ENCODE measurements at regions not wholly inside any gene's neighbourhood (a gene's known extent, or its start where the extent isn't known, plus 50 kb on each side); places are given as distances from the start of the nearest gene placed in this dataset.
"Not testable (repeated sequence)": the region's sequence is repeated elsewhere in the genome, so short reads cannot be mapped to it uniquely, and the experiment has no call there.

GRCh38 chr2:83860320-83860719 lies 598.8 kb downstream of the SUCLG1 start:
- DNase-seq = no peak

GRCh38 chr2:83859553-83859952 lies 599.5 kb downstream of the SUCLG1 start:
- DNase-seq = no peak

- no peak for DNase-seq
These were observed 608.0 kb downstream of the SUCLG1 start for GRCh38 chr2:83851066-83851465.

GRCh38 chr2:83850071-83850725 lies 608.9 kb downstream of the SUCLG1 start:
- DNase-seq = no peak

- DNase-seq = no peak
These were observed 614.6 kb downstream of the SUCLG1 start for GRCh38 chr2:83844490-83844889.

GRCh38 chr2:83842421-83842820 lies 616.7 kb downstream of the SUCLG1 start:
- DNase-seq = no peak

- no peak for DNase-seq
These were observed 621.3 kb downstream of the SUCLG1 start for GRCh38 chr2:83837823-83838222.

DNA sequence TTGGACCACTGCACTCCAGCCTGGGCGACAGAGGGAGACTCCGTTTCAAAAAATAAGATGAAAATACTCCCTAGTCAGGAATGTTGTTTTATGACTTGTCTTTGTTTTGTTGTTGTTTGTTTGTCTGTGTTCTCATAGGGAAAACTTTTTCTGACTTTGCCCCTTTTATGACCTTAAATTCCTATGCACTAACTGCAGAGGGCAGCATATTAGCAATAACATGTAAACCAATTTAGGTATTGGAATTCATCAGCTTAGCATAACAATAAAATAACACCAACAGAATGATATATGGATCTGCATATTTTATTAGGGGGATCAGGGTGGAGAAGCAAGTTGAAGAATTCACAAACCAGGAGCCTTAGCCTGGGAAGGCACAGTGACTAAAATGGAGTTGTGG lies 631.5 kb downstream of the SUCLG1 start:
- DNase-seq = no peak

GRCh38 chr2:83826577-83826976 lies 632.5 kb downstream of the SUCLG1 start:
- no peak for DNase-seq

DNA sequence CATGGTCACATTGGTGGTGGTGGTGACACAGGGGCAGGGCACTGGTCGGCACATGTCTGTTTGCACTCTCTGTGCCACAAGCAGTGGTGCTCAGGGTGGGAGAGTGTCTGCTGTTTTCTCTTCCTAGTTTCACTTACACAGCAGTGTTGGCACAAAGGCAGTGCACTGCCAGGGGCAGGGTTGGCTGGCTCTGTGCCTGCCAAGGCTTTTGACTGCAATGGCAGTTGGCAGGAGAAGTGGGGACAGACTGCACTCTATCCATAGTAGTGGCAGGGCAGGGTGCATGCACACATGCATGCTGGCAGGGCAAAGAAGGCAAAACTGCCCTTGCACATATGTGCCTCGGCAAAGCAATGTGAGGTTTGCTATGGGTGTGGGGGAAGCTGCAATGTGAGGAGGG lies 635.9 kb downstream of the SUCLG1 start:
- no peak for DNase-seq

DNA sequence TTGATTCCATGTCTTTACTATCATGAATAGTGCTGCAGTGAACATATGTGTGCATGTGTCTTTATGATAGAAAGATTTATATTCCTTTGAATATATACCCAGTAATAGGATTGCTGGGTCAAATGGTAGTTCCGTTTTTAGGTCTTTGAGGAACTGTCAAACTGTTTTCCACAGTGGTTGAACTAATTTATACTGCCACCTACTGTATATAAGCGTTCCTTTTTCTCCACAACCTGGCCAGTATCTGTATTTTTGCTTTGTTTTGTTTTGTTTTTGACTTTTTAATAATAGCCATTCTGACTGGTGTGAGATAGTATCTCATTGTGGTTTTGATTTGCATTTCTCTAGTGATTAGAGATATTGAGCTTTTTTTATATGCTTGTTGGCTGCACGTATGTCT lies 641.6 kb downstream of the SUCLG1 start:
- DNase-seq = no peak

- no peak for DNase-seq
These were observed 650.2 kb downstream of the SUCLG1 start for GRCh38 chr2:83808878-83809277.

- DNase-seq = no peak
These were observed 656.5 kb downstream of the SUCLG1 start for GRCh38 chr2:83802604-83803003.

DNA sequence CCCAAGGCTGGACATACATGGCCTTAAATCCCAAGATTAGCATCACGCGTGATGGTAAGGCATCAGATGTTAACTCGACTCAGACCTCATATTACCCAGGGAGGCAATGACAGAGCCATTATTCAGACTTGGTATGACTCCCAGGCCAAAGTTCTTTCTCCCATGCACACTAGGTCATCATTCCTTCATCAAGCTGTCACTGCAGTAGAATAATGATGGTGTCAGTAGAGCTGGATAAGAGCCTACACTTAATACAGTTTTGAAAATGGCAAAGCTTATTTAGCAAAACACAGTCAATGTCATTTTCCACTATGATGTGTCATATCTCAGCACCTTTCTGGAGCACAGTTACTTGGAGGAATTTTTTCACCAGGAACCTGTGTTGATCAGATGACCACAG lies 663.3 kb downstream of the SUCLG1 start:
- DNase-seq = no peak

DNA sequence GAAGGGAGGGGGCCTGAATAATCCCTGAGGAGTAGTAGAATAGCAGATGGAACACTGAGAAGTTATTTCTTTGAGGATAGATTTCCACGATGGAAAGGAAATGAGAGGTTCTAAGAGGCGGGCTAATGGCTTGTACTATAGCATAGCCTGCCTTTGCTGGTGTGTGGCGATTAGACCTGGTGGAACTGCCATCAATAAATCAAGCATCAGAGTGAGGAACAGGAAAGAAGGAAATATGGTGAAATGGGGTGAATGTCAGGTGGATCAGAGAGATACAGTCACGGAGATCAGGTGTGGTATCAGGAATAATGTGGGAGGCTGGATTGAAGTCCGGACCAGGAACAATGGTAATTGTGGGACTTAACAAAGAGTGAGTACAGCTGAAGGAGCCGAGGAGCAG lies 668.6 kb downstream of the SUCLG1 start:
- not testable (repeated sequence) for DNase-seq

GRCh38 chr2:83789674-83790073 lies 669.4 kb downstream of the SUCLG1 start:
- not testable (repeated sequence) for DNase-seq

DNA sequence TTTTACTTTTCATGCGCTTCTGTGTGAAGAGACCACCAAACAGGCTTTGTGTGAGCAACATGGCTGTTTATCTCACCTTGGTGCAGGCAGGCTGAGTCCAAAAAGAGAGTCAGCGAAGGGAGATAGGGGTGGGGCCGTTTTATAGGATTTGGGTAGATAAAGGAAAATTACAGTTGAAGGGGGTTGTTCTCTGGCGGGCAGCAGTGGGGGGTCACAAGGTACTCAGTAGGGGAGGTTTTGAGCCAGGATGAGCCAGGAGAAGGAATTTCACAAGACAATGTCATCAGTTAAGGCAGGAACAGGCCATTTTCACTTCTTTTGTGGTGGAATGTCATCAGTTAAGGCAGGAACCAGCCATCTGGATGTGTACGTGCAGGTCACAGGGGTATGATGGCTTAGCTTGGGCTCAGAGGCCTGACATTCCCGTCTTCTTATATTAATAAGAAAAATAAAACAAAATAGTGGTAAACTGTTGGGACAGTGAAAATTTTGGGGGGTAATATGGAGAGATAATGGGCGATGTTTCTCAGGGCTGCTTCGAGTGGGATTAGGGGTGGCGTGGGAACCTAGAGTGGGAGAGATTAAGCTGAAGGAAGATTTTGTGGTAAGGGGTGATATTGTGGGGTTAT lies 670.0 kb downstream of the SUCLG1 start:
- not testable (repeated sequence) for DNase-seq

- no peak for DNase-seq
These were observed 671.9 kb downstream of the SUCLG1 start for GRCh38 chr2:83787189-83787588.

GRCh38 chr2:83786140-83786539 lies 672.9 kb downstream of the SUCLG1 start:
- no peak for DNase-seq

GRCh38 chr2:83784947-83785346 lies 674.1 kb downstream of the SUCLG1 start:
- DNase-seq = no peak

DNA sequence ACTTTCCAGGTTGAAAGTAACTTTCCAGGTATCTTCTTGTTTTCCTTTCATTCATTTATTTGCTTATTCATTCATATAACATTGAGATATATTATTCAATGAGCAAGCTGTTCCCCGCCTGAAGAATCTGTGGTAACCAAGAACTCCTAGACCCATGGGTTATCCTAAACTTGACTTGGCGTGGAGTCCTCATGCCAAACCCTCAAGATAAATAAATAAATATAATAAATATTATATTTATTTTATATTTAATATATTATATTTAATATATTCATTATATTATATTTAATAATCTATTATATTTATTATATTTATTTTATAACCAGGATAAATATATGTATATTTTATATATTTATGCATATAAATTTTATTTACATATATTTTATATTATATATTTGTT lies 674.8 kb downstream of the SUCLG1 start:
- DNase-seq = no peak

DNA sequence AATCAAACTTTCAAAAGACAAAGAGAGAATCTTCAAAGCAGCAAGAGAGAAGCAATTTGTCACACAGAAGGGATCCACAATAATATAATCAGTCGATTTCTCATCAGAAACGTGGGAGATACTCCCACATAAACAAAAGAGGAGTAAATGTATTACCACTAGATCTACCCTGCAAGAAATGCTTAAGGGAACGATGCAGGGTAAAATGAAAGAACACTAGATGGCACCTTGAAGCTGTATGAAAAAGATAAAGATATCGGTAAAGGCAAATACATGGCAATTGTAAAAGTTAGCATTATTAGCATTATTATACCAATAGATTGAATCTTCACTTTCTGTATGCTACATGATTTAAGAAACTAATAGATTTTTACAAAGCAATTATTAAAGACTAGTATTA lies 677.0 kb downstream of the SUCLG1 start:
- DNase-seq = no peak

- no peak for DNase-seq
These were observed 694.6 kb downstream of the SUCLG1 start for GRCh38 chr2:83764447-83765005.

DNA sequence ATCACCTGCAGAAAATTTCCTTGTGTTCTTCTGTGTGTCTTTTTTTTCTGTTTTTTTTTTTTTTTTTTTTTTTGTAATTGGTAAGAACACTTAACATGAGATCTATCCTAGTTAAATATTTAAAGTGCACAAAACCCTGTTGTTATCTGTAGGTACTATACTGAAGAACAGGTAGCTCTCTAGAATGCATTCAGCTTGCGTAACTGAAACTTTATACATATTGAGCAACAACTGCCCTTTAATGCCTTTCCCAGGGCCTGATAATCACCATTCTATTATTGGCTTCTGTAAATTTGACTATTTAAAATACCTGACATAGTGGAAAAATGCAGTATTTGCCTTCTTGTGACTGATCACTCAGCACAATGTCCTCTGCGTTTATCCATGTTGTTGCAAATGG lies 701.8 kb downstream of the SUCLG1 start:
- no peak for DNase-seq

DNA sequence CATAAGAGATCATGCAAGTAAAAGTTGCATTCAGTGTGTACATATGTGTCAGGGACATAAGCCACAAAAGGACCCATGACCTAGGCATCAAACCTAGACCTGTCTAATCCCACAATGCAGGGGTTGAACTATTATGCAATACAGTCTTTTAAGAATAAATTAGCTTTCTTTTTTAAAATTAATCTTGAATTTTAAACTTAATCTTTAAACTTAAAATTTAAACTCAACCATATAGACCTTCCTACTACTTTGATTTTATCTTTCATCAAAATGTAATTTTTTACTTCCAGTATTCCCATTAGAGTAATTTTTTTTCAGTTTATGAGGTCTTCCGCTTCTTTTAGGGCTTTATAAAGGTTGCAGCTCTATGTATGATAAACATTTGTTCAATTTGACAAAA lies 702.9 kb downstream of the SUCLG1 start:
- no peak for DNase-seq

Measured in stimulated activated CD4-positive, alpha-beta T cell treated with anti-CD3 and anti-CD28 coated beads, Interleukin-2, amount 100 ng/mL, for 48 hours (primary cell).